ENCODE measurements at regions not wholly inside any gene's neighbourhood (a gene's known extent, or its start where the extent isn't known, plus 50 kb on each side); places are given as distances from the start of the nearest gene placed in this dataset.

DNA sequence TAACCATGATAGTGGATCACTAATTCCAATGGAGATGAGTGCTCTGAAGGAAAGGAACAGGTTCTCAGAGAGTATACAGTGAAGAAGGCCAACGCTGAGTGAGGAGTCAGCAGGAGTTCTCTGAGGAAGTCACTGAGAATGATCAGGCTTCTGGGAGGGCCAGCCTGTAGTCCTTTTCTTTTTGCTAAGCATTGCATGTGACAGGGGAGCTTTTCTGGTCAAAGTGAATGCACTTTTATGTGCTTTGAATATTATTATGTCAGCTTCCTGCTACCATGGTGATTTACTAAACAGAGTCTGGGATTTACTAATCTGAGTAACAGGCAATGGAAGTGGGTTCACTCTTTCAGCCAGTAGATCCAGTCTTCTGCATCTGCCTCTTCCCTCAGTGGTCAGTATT, 81.1 kb upstream of the SERP2 start:
- peak; percentile 77 for DNase-seq

DNA sequence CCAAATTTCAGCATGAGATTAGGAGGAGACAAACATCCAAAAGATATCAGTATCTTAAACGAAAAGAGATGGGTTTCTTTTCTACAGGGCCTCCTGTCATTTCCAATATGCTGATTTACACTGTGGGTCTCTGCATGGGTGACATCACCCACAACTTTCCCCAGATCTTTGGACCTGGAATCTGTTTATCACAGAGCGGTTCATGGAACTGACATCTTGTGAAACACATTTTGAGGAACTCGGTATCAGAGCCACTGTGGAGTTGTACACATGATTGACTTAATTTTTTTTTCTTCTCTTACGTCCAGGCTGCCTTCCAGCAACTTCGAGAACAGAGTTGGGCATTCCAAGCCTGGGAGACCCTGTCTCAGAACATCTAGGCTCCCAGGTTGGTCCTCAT, 80.2 kb upstream of the SERP2 start:
- no peak for DNase-seq

DNA sequence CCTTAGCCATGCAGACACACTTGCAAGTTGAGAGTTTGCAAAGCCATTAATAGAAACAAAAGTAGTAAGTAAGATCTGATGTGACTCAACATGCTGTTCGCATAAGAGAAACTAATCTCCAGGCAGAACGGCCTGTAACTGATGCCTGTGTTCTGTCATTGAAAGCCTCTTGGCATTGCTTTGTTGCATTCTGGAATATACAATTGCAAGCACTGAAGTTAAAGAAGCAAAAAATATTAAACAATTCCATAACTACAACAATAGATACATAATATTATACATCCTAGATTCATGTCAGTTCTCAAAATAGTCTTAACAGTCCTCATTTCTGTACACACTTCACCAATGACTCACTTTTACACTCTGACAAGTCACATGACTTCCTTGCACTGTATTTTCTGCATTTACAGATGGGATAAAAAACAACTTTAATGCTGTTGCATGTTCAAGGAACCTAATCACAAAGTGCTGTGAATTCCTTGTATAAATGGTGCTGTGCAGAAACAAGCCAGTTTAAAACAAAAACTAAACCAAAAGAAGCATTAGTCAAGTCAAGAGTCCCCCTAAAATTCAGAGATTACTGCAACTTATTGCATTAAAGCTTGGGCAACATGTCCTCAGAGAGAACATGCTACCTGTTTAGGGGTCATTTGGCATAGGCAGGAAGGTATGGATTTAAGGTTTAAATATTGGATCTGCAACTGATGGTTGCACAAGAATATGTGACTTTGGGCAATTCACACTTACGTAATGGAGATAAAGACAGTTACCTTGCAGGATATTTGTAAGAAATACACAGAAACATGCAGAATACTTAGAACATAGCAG, 79.5 kb upstream of the SERP2 start:
- DNase-seq: peak; percentile 66

DNA sequence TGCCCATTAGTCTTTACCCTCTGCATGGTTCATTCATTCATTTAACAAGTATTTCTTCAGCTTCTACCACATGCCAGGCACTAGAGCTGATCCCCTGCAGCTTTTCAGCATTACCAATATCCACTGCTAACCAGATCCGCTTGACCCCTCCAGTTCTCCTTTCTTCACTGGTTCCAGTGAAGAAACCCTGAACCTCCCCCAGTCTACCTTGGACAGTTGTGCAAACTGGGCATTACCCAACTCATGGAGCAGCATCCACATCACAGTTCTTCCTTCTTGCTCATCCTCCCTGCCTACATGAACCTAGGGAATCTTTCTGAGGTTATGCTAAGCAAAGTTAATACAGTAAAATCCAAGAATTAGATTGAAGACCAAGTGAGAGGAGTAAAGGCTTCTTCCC, 78.7 kb upstream of the SERP2 start:
- no peak for DNase-seq

GRCh38 chr13:44296856-44297255, 76.8 kb upstream of the SERP2 start:
- DNase-seq: no peak

DNA sequence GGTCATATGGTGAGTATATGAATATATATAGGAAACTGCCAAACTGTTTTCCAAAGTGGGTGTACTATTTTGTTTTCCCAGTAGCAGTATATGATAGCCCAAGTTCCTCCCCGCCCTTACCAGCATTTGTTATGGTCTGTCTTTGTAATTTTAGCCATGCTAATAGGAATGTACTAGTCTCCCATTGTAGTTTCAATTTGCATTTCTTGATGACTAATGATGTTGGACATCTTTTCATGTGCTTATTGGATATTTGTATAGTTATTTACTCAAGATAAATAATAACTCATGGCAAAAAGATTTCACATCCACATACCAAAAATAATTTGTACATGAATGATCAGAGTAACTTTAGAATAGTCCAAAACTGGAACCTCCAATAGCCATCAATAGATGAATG, 75.3 kb upstream of the SERP2 start:
- DNase-seq: no peak

DNA sequence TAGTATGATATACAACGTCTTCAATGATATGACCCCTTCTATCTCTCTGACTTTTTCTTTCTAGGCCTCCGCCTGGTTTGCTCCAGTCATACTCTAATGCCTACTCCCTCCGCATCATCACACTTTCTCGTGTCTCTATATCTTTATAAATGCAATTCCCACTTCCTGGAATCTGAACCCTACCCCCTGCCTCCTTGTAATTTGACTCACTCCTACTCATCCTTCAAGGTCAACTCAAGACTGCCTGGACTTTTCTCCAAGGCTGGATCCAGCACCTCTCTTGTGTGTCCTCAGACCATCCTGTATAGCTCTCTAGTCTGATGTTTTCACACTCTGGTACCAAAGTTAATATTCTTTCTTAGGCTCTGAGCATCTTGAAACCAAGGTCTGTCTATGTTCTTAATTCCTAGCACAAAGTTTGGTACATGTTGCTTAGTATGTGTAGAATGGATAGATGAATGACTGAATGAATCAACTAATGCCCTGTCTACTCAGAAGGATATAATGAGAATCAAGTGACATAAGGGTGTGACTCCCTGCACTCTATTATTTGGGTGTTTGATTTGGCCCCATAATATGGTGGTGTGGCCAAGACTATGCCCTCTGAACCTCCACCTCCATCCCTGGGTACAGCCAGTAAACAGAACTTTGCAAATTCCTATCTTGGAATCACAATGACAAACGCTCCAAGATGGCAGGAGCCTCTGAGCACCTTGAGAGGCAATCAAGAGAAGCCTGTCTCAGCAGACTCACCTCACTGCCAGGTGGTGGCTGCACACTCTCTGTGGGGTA, 74.3 kb upstream of the SERP2 start:
- DNase-seq: no peak

- peak; percentile 62 for DNase-seq
Measured at GRCh38 chr13:44300895-44301638, 72.6 kb upstream of the SERP2 start.

DNA sequence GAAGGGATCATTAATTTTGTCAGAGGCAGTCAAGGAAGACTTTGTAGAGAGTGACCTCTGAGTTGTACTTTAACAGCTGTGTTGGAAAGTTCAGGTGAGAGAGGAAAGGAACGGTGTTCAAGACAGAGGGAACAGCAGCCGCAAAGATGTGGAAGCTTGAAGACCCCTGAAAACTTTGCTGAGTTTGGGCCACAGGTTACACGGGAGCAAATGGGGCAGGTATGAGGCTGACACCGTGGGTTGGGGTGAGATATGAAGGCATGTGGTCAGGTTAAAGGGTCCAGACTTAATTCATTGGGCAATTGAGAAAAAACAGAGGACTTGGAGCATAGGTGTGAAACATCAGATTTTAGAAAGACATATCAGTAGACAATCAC, 72.0 kb upstream of the SERP2 start:
- no peak for DNase-seq

DNA sequence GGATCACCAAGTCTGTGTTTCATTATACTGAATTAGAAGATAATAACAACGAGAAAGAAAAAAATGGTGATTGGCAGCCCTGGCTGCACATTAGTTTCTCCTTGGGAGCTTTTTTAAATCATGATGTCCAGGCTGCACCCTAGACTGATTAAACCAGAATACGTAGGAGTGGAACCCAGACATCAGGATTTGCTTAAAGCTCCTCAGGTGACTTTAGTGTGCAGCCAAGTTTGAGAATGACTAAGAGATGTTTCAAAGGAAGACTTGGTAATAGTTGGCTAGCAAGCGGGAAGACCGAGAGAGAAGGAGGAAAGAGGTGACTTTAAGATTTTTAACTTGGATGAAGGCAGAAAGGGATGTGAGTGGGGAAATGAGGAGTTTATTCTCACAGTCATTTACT, 71.4 kb upstream of the SERP2 start:
- no peak for DNase-seq

GRCh38 chr13:44302940-44303575, 70.6 kb upstream of the SERP2 start:
- no peak for DNase-seq

DNA sequence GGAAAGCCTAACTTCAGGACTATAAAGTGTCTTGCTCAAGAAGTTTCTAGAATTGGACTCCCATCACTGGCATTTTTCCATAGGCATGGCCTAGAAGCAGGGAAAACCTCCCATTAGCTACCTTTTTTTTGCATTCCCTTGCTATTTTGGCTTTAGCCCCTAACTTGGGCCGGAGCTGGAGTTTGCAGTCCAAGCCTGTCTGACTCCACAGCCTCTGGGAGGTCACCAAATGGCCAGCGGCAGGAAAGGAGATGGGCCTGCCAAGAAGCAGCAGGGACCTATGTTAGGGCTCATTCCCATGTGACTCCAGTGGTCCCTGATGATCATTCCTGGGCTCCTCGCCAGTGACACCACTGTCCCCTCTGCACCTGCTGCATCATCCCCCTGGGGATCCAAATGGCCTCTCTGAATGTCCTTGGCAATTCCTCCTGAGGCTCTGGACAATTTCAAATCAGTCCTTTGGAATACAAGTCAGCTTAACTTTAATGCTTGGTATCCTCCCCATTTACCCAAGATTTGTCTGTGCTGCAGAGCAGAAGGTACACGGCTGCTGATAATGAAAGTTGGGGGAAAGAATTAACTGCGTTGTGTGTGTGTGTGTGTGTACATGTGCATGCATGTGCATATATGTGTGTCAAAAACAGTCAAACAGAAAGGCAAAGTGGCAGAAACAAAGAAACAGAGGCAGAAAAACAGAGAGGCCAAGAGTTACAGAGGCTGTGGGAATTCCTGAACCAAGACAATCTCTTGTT, 69.8 kb upstream of the SERP2 start:
- DNase-seq: no peak

DNA sequence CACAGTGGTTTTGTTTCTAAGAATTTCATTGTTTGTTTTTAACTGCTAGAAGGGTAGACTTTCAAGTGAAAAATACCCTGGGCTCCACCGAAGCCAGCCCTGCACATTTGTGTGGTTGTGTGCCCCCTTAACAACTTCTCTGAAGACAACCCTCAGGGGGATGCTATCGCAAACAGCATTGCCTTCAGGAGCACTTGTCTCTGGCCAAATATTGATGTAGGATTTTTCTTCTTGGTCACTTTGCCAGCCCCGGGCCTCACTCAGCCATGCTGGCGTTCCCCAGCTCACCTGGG, 69.2 kb upstream of the SERP2 start:
- no peak for DNase-seq

DNA sequence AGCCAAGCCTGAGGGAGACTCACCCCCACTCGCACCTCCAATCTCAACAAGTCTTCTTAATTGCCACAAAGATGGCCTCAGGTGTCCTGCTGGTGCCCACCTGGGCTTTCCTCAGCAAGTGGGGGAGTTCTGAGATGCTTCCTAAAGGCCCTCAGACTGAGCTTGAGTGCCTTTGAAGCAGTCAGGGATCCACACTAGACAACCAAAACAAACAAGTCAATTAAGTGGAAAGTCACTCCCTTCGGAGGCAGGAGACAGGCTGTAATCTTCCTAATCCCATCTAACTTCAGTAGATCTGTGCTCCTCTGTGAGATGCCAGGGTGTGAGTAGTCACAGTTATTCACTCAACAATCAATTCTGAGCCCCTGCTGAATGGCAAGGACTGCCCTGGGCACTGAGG, 68.3 kb upstream of the SERP2 start:
- DNase-seq: no peak

GRCh38 chr13:44305917-44306370, 67.7 kb upstream of the SERP2 start:
- peak; percentile 42 for DNase-seq

GRCh38 chr13:44306371-44307192, 67.0 kb upstream of the SERP2 start:
- DNase-seq: peak; percentile 99

- peak; percentile 51 for DNase-seq
Measured at GRCh38 chr13:44307255-44307654, 66.4 kb upstream of the SERP2 start.

GRCh38 chr13:44307844-44308243, 65.8 kb upstream of the SERP2 start:
- peak; percentile 19 for DNase-seq

GRCh38 chr13:44308352-44308751, 65.3 kb upstream of the SERP2 start:
- DNase-seq: no peak

DNA sequence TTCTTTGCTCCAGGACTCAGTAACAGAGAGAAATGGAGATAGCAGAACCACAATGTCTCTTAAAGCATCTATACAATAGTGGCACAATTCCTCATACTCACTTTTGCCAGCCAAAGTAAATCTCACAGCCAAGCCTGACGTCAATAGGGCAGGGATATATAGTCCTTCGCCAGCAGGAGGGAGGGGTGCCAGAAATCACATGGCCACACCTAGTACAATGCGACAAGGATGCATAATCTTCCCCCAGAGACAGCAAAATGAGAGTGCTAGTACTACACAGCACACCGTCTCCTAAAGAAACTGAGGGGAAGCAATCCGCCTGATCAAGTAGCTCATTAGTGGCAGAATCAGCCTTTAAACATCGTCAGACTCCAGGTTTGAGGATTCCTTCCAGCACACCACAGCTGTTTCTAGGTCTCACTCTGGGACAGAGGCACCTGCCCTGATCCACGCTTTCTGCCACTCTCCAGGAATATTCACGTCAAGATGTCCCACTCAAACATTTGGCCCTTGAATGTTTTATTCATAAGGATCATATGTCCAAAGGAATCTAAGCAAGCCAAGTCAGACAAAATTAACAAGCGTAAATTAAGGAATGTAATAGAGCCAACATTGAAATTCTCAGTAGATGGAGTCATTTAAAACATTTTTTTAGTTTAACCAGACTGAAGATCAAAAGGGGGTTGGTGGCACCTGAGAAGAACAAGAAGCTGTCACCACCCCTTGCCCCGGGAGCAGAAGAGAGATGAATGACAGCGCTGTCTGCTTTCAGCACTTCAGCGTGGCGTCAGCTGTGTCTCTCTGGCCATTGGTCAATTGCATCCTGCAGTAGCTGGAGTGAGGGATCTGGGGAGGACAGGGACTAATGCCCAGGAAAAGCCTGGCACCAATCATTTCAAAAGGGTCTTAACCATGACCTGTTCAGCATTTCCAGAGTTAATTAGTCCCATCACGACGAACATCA, 63.5 kb upstream of the SERP2 start:
- peak; percentile 24 for DNase-seq

Measured in dermis blood vessel endothelial cell (primary cell).